HG03432 (cell line): ENCODE measurements at regions not wholly inside any gene's neighbourhood (a gene's known extent, or its start where the extent isn't known, plus 50 kb on each side); places are given as distances from the start of the nearest gene placed in this dataset.
"Not testable (repeated sequence)": the region's sequence is repeated elsewhere in the genome, so short reads cannot be mapped to it uniquely, and the experiment has no call there.

ENCODE experiments used
- ATAC-seq: cut with Tn5 transposase; IDR thresholded peaks from one replicate; pipeline ENCODE4 v1.9.1; 2021; ENCODE audit warnings: mild to moderate bottlenecking, moderate library complexity; ENCODE audit not compliant: unreplicated experiment

DNA sequence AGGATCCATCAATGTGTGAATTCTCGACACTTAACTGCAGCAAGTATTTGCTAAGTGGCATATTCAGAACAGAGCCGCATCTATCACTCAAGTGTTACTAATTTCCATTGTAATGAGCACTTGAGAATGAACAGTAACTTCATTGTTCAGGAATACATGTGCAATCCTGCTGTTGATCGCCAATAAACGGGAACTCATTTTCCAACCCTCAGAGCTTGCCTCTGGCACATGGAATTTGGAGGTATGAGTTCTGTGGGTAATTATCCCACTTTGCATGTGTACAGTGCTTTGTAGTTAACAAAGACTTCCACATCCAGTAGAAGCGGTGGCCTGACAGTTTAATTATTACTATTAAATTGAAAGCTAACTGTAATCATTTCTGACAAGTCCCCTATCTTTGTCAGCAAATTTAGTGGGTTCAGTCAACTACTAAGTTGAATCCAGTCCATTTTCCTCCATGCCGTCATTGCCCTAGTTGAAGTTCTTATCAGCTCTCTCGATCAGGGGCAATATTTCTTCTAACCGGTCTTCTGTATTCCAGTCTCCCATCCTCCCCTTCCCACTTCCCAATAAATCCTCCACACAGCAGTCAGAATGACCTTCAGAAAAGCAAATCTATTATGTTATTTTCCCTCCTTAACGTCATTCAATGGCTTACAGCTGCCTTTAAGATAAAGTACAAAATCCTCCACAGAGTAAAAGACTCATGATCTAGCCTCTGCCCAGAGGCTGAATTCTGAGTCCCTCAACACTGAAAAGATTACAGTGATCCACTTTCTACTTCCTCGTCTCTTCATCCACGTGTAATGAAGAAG is 62.4 kb upstream of the GBA3 start:
- not testable (repeated sequence) for ATAC-seq

DNA sequence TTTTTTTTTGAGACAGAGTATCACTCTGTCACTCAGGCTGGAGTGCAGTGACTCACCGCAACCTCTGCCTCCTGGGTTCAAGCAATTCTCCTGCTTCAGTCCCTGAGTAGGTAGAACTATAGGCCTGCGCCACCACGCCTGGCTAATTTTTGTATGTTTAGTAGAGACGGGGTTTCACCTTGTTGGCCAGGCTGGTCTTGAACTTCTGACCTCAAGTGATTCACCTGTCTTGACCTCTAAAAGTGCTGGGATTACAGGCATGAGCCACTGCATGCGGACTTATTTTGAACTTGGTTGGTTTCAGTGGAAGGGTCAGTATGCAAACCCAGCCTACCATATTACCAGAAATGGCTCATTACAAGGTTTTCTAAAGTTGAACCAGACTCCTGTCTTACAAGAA is 61.6 kb upstream of the GBA3 start:
- peak; percentile 56 for ATAC-seq

DNA sequence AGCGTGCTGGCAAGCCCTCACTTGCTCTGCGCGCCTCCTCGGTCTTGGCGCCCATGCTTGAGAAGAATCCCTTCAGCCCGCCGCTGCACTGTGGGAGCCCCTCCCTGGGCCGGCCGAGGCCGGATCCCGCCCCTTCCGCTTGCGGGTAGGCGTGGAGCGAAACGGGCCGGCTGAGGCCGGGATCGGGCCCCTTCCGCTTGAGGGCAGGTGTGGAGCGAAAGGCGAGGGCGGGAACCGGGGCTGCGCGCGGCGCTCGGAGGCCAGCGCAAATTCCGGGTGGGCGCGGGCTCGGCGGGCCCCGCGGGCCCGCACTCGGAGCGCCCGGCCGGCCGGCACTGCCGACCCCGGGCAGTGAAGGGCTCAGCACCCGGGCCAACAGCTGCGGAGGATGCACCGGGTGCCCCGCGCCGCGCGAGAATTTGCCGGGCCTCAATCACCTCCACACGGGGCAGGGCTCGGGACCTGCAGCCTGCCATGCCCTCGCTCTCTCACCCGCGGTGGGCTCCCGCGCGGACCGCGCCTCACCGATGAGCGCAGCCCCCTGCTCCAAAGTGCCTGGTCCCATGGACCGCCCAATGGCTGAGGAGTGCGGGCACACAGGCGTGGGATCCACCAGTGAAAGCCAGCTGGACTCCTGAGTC is 58.1 kb upstream of the GBA3 start:
- ATAC-seq: no peak

DNA sequence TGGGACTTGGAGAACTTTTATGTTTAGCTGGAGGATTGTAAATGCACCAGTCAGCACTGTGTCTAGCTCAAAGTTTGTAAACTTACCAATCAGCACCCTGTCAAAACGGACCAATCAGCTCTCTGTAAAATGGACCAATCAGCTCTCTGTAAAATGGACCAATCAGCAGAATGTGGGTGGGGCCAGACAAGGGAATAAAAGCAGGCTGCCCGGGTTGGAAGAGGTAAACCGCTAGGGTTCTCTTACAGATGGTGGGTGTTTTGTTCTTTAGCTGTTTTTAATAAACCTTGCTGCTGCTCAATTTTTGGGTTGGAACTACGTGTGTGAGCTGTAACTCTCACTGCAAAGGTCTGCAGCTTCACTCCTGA is 57.6 kb upstream of the GBA3 start:
- not testable (repeated sequence) for ATAC-seq

DNA sequence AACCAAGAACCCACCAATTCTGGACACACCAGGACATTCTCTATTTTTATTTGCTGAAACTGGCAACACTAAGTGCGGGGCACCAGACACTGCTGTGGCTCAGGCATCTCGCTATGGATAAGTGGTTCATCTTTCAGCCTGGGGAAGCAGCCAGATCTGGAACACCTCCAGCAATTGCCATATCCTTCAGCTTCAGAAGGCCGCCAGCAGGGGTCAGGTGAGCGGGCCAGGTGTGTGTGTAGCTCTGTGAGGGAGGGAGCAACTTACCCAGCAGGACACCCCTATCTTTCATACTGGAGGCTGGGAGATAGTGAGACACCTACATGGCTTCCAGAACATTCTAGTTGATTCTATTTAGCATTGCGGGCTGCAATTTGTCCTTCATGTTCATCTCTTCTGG is 57.0 kb upstream of the GBA3 start:
- no peak for ATAC-seq

DNA sequence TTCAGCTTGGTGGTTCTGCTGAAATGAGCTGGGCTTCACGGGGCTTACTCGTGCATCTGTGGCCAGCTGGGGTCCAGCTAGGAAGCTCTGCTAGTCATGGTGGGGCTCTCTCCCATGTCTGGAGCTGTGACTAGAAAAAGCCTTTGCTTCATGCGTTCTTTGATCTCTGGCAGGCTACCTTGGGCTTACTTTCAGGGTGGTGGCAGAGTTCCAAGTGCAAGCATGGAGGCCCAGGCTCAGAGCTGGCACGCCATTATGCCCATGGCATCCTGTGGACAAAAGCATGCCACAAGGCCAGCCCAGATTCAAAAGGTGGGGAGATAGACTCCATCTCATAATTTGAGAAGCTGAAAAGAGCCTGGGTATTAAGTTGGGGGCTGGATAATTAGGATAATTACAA is 55.4 kb upstream of the GBA3 start:
- ATAC-seq: no peak
